M059J (cell line): ENCODE measurements at regions not wholly inside any gene's neighbourhood (a gene's known extent, or its start where the extent isn't known, plus 50 kb on each side); places are given as distances from the start of the nearest gene placed in this dataset.
"Not testable (repeated sequence)": the region's sequence is repeated elsewhere in the genome, so short reads cannot be mapped to it uniquely, and the experiment has no call there.

Experiments used
- DNase-seq: peaks from one replicate; pipeline ENCODE4 v3.0.0-alpha.2; 2012; ENCODE audit warnings: low read depth

GRCh38 chr5:128798871-128799270 is 166.4 kb upstream of the SLC27A6 start:
- DNase-seq = no peak

- no peak for DNase-seq
Observed at GRCh38 chr5:128799945-128800344, 165.3 kb upstream of the SLC27A6 start.

- DNase-seq = no peak
Observed at GRCh38 chr5:128800377-128800776, 164.9 kb upstream of the SLC27A6 start.

GRCh38 chr5:128813317-128814070 is 151.8 kb upstream of the SLC27A6 start:
- no peak for DNase-seq

- no peak for DNase-seq
Observed at GRCh38 chr5:128815201-128815600, 150.1 kb upstream of the SLC27A6 start.

- no peak for DNase-seq
Observed at GRCh38 chr5:128825826-128826225, 139.5 kb upstream of the SLC27A6 start.

GRCh38 chr5:128826275-128826674 is 139.0 kb upstream of the SLC27A6 start:
- DNase-seq = no peak

- DNase-seq = no peak
Observed at GRCh38 chr5:128836571-128836970, 128.7 kb upstream of the SLC27A6 start.

- DNase-seq = no peak
Observed at GRCh38 chr5:128838623-128839022, 126.7 kb upstream of the SLC27A6 start.

GRCh38 chr5:128842241-128842640 is 123.0 kb upstream of the SLC27A6 start:
- DNase-seq = no peak

- no peak for DNase-seq
Observed at GRCh38 chr5:128844354-128844923, 120.8 kb upstream of the SLC27A6 start.

- no peak for DNase-seq
Observed at GRCh38 chr5:128850049-128850448, 115.2 kb upstream of the SLC27A6 start.

- no peak for DNase-seq
Observed at GRCh38 chr5:128854931-128855330, 110.4 kb upstream of the SLC27A6 start.

- DNase-seq = no peak
Observed at GRCh38 chr5:128857076-128857677, 108.1 kb upstream of the SLC27A6 start.

- no peak for DNase-seq
Observed at GRCh38 chr5:128858995-128859394, 106.3 kb upstream of the SLC27A6 start.

GRCh38 chr5:128861155-128861554 is 104.1 kb upstream of the SLC27A6 start:
- DNase-seq = not testable (repeated sequence)

- DNase-seq = no peak
Observed at GRCh38 chr5:128869970-128870369, 95.3 kb upstream of the SLC27A6 start.

- no peak for DNase-seq
Observed at GRCh38 chr5:128870373-128870772, 94.9 kb upstream of the SLC27A6 start.

- DNase-seq = no peak
Observed at GRCh38 chr5:128870923-128871322, 94.4 kb upstream of the SLC27A6 start.

GRCh38 chr5:128876569-128877382 is 88.5 kb upstream of the SLC27A6 start:
- no peak for DNase-seq

- DNase-seq = no peak
Observed at GRCh38 chr5:128877476-128877875, 87.8 kb upstream of the SLC27A6 start.

GRCh38 chr5:128881502-128882018 is 83.7 kb upstream of the SLC27A6 start:
- DNase-seq = no peak
